ENCODE measurements at regions not wholly inside any gene's neighbourhood (a gene's known extent, or its start where the extent isn't known, plus 50 kb on each side); places are given as distances from the start of the nearest gene placed in this dataset.

DNA sequence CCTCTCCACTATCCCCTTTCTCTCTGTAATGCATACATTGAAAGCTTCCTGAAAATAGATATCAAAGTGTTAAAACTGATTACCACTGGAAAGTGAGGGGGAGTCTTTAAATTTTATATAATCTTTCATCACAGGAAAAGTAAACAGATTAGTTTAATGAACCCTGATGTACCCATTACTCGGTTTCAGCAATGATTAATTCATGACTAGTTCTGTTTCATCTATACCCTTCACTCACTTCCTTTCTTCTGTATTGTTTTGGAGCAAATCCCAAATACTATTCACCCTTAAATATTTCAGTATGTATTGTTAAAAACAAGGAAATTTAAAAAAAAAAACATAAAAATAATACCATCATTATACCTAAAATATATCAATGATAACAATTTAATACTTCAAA is 67.3 kb upstream of the TMCC3 start:
- TF ChIP-seq, protein P1, sequence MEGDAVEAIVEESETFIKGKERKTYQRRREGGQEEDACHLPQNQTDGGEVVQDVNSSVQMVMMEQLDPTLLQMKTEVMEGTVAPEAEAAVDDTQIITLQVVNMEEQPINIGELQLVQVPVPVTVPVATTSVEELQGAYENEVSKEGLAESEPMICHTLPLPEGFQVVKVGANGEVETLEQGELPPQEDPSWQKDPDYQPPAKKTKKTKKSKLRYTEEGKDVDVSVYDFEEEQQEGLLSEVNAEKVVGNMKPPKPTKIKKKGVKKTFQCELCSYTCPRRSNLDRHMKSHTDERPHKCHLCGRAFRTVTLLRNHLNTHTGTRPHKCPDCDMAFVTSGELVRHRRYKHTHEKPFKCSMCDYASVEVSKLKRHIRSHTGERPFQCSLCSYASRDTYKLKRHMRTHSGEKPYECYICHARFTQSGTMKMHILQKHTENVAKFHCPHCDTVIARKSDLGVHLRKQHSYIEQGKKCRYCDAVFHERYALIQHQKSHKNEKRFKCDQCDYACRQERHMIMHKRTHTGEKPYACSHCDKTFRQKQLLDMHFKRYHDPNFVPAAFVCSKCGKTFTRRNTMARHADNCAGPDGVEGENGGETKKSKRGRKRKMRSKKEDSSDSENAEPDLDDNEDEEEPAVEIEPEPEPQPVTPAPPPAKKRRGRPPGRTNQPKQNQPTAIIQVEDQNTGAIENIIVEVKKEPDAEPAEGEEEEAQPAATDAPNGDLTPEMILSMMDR (IDR thresholded peaks at IDR 0.05; ENCODE audit: insufficient read depth, low read length, poor library complexity, severe bottlenecking), result no peak
- no peak for TF ChIP-seq EZH2phosphoT487 (conservative IDR thresholded peaks at IDR 0.05; ENCODE audit: low read length)
